Stimulated activated CD4-positive, alpha-beta T cell treated with anti-CD3 and anti-CD28 coated beads, Interleukin-12 subunit alpha, Interleukin-12 subunit beta, amount 100 ng/mL, for 48 hours (primary cell): ENCODE measurements at regions not wholly inside any gene's neighbourhood (a gene's known extent, or its start where the extent isn't known, plus 50 kb on each side); places are given as distances from the start of the nearest gene placed in this dataset.

Experiments used
- DNase-seq, 3 donors: peaks; one replicate each; pipeline ENCODE4 v3.0.0-alpha.2; 2020; ENCODE audit warnings: low read depth in 2 of 3, low spot score in 1 of 3

DNA sequence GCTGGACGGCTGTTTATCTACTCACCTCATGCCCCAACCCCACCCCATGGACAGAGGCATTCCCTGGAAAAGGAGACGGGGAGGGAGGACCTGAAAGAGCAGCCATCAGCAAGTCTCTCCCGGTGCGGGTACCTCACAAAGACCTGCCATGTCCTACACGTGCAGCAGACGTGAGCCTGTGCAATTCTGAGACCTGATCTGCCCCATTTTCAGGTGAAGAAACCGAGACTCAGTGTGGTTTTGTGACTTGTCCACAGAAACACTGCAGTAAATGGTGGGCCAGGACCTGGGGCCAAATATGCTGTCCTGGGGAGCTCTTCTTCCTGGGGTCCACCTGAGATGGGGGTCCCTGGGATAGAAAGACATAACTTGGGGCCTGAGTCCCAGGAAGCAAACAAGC is 137.0 kb upstream of the LINGO1 start:
- DNase-seq, result no peak

DNA sequence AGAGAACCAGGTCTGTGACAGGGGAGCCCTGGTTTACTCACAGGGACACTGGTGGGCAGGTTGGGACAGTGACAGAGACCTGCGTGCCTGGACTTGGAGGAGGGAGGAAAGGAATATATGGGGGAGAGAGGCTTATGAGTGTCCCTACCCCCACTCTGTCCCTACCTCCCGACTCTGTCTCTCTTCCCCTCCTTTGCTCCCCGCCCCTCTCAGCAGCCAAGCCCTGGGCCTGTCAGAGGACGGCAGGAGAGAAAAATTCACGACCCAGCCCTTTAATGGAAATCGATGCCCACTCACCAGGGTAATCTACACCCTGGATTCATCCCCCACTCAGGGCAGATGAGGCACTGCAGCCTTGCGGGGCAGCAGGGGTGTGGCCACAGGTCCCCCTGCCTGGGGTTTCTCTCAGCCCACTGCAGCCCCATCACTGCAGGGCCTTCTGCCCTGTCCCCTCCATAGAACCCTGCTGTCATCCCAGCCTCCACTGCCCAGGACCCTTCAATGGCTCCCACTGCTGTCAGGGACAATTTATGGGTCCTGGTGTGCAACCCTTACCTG is 135.9 kb upstream of the LINGO1 start:
- no peak for DNase-seq

DNA sequence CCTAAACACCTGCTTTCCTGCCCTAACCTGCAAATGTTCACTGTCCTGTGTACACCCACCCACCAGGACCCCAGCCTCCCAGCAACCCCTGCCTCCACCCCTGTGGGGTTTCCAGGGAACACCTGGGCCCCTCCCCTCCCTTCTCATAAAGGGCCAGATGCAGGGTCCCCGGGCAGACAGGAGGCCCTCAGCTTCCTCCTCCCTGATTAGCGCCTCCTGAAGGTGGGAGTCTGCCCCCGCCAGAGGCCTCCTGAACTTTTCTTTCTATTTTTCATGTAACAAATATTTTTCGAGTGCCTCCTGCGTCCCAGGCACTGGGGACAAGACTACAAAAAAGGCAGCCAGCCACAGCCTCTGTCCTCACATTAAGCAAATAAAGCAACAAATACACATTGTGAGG is 135.4 kb upstream of the LINGO1 start:
- no peak for DNase-seq

DNA sequence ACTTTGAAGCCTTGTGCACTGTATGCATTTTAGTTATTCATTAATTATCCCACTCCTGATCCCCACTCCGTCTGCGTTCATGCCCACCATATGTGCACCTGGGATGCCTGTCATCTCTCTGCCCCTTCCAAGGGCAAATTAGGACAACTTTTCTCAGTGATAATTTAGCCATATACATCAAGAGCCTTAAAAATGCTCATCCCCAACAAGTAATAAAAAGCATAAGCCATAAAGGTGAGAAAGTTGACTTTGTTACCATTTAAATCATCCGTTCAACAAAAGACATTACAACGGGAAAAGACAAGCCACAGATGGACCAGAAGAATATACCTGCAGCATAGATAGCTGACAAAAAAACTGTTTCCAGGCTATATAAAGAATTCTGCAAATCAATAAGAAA is 131.4 kb upstream of the LINGO1 start:
- DNase-seq, result no peak

DNA sequence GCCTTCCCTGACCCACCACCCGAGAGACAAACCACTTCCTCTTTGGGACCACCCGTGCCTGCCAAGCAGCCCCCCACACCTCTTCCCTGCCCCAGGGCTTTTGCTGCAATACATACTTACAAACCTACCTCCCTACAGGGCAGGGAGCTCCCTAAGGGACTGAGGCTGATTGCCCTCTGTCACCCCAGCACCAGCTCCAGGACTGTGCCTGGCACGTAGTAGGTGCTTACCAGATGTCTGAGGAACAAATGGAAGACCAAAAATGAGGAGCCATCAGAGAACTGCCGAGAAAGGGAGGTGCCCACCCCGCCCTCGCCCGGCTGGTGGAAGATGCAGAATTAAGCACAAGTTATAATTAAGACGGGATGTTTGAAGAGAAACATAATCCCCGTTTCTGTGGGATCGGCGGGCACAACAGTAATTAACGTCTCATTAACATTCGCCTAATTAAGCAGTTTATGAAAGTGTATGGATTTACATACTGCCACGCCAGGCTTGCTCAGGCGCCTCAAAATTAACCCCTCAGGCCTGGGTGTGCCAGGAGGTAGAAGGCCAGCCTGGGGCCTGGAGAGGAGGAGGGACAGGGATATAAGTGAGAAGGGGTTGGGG is 130.1 kb upstream of the LINGO1 start:
- no peak for DNase-seq

DNA sequence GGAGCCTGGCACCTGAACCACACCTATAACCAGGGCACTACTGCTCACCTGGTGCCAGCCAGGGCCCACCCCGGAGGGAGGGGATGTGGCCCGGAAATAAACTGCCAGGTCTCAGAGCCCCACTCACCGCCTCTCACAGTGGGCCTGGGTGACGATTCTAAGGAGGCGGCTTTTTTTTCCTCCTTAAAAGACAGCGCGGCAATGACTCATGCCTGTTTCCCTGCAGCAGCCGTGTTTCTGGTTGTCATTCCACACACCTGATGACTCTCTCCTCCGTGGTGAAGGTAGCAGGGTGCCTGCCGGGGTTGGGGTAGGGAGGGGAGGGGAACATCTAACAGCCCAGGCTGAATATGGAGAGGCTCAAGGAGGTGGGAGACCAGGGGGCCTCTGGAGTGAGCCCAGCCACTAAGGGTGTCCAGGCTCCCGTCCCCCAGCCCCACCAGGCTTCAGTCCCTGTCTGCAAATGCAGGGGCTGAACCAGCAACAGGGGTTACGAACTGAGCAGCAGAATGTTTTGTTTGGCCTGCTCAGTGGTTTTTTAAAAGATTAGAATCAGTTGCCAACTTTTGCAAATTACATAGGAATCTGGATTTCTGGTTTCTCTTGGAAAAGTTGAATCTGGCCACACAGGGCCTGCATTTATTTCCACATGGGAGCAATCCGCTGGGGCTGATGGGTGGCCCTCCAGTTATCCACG is 127.3 kb upstream of the LINGO1 start:
- DNase-seq, result no peak

DNA sequence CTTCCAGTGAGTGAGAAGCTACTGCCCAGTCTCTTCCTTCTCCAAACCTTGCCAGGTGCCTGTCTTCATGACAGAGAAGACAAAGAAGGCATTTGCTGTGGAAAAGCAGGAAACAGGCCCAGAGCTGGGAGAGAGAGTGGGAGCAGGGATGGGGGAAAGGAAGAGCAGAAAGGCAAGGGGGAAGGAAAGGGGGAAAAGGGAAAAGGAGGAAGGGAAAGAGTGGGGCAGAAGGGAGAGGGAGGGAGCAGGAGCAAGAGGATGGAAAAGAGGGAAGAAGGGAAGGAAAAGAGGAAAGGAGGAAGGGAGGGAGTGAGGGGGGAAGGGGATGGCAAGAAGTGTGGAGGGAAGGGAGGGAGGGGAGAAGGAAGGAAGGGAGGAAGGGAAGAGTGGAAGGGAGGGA is 121.2 kb upstream of the LINGO1 start:
- DNase-seq, result no peak

DNA sequence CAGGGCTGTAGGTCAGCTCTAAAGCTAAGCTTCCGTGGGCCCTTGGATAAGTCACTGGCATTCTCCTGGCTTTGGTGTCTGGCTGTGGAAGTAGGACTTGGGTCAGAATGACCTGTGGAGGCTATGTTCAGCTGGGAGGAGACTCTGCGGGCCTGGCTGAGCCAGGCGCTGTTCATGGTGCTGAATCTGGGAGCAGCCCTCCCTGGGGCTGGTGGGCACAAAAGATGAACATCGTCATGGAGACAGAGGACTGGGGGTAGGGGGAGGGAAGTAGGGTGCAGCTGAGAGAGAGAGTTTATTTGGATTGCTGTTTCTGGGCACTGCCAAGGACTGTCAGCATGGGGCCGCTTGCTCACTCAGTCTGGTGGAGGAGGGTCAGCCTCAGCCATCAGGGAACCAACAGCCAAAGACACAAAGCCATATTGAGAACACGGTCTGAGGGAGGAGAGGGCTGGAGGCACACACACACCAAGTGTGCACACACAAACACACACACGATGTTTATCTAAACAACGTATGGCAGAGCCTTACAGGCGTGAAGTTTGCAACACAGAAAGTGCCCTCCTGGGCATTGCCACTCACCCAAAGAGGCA is 120.7 kb upstream of the LINGO1 start:
- DNase-seq, result no peak

DNA sequence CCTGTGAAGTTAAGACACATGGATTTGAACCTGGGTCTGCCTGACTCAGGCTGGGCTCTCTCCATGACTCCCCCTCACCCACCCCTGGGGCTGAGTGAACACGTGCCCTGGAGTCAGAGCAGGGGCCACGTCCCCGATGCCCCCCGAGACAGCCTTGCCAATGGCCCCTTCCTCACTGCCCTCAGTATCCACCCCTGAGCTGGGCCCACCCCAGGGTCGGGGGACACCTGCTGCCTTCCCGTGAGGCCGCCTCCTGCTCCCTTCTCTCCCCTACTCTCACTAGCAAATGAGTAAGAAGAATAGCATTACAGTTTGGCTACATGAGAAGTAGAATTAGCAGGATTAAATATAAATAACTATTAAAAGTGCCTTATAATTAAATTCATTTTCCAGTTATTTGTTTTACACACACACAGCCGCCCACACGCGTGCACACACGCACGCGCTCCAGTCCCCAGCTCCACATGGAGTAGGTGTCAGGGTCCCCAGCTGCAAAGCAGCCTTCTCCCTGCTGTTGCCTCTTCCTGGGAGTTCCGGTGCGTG is 117.4 kb upstream of the LINGO1 start:
- no peak for DNase-seq

DNA sequence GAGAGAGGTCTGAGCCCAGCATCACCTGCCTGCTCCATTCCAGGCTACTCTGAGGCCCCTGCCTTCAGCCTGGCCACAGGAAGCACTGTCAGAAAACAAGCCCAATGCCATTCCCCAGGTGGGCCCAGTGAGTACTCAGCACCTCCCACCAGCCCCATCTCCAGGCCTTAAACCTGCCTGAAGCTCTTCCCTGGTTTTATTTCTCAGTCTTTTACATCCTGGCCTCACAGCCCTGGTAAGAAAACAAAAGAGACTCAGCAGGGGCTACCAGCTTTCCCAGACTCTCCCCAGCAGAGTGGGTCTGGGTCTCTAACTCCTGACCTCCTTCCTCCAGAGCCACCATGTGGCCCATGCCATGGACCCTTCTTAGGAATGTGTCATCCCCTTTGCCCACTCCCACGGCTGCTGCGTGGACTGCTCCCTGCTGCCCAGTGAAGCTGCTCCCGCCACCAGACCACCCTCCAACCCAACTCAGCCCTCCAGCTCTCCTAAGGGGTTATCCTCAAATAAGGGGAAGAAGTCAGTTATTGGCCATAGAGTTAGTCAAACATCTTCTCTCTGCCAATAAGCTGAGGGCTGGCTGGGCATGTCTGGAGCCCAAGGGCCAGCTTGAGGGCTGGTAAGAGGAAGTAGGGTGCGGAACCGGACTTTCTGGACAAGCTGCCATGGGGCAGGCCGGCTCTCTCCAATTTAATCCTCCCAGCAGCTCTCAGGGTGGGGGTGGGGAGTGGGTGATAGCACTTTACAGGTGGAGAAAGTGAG is 116.7 kb upstream of the LINGO1 start:
- no peak for DNase-seq

DNA sequence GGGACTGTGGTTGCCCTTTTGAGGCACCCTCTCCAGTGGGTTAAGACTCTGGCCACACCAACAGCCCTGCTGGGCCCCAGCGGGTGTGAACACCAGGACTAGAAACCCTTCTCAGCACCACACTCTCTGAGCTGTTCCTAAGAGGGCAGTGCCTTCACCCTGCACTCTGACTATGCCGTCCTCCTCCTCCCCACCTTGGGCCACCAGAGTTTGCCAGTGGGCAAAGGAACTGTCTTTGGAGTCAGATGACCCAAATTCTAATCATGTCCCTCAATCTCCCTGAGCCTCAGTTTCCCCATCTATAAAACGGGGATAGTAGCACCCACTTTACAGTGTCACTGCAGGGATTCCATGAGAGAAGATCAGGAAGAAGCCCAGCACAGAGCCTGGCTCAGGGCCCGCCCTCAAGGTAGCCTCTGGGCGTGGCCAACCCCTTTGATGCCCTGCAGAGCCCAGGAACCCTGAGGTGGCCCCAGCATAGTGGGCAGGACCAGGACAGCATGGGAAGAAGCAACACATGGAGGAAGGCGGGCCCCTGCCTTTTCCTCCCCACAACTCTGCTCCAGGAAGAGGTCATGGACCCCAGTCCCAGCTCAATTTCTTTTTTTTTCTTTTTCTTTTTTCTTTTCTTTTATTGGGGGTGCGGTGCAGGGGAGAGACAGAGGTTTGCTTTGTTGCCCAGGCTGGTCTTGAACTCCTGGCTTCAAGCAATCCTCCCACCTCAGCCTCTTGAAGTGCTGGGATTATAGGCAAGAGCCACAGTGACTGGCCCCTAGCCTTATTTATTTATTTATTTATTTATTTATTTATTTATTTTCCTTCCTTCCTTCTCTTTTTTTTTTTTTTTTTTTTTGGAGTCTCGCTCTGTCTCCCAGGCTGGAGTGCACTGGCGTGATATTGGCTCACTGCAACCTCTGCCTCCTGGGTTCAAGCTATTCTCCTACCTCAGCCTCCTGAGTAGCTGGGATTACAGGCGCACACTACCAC is 115.7 kb upstream of the LINGO1 start:
- no peak for DNase-seq

DNA sequence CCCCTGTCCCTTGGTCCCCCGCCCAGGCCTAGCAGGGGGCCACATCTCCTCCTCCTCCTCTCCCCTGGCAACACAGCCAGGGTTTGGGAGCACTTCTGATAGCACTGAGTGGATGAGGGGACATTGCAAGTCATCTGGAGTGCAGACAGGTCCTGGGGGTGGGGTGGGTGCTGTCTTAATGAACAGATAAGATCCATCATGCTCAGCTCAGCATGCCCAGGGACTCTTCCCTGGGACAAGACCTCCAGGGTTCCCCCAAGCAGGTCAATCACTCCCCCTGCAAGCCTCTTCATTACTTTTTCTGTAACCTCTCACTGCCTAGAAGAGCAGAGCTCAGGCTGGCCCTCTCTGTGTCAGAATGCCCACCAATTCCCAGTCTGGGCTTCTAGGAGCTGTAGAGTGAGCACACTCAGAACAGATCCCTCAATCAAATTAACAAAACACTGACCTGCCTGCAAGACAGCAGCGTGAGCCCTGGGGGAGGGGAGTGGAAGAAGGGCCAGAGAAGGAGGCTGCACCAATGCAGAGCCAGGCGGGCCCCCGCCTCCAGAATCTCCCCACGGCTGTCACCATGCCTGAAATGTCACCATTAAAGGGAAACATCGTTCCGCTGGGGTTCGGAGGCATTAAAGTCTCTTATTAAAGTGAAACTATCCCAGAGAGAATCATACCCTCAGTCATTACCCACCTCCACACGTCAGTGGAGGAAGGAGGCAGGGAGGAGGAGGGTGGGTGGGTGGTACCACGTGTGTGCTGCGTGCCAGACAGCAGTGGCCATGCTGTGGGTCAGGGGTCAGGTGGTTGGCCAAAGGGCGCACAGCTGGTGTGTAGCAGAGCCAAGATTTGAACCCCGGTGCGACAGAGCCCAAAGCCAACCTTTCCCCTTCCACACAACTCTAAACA is 114.7 kb upstream of the LINGO1 start:
- DNase-seq, result no peak

DNA sequence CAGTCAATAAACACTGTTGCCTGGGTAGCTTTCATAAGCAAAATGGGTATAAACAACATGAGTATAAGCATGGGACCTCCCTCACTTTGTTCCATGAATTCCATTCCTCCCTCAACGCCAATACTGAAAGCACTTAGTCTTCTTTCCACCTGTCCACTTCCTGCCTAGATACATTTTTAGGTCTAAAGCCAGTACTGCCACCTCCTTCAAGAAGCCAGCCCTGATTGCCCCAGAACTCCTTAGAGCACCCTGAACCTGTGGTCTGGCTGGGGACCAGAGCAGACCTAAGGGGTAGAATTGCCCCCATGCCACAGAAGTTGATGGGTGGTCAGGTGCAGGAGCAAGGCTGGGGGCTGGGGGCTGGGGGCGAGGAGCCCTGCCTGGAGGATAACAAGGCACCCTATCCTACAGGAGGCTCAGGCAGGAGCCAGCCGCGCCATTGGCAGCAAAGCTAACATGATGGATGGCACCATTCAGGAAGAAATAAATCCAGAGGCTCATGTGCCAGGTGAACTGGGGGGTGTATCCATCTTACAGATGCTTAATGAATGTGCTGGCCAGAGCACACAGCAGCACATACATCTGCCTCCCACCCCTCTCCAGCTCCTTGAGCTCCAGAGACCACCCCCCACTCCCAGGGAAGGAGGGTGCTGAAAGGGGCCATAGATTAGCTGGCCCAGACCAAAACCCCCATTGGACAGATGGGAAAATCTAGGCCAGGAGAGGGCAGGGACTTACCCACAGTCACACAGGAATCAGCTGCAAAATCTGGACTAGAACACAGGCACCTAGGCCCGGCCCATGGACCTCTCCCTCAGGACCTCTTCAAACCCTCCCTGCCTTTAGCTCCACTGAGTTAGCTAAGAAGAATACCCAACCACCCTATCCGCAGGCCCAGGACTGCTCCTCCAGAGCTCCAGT is 113.8 kb upstream of the LINGO1 start:
- no peak for DNase-seq

DNA sequence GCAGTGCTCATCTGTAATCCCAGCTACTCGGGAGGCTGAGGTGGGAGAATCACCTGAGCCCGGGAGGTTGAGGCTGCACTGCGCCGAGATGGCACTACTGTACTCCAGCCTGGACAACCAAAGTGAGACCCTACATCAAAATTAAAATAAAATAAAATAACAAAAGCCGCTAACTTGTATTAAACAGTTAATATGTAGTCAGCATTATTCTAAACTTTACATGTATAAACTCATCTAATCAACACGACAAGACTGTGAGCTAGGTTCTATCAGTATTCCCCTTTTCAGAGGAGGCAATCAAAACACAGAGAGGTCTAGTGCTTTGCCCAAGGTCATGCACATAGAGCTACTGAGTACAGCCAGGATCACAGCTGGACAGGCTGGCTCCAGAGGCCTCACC is 111.7 kb upstream of the LINGO1 start:
- DNase-seq, result no peak

DNA sequence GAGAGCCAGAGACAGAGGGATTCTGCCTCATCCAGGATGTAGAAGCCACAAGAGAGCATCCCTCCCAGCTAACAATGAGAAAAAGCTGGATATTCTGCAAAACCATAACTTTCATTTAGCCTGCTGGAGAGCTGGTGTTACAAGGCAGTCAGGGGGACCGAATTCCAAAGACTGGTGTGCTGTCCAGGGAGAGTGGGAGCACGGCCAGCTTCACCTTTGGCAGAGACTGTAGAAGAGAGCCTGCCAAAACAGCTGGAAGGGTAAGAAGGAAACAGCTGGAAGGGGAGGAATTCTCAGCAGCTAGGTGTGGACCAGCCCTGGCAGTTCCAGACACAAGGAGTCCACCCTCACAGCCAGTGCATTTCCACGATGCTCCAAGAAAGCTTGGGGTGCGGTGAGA is 109.9 kb upstream of the LINGO1 start:
- DNase-seq, result no peak

DNA sequence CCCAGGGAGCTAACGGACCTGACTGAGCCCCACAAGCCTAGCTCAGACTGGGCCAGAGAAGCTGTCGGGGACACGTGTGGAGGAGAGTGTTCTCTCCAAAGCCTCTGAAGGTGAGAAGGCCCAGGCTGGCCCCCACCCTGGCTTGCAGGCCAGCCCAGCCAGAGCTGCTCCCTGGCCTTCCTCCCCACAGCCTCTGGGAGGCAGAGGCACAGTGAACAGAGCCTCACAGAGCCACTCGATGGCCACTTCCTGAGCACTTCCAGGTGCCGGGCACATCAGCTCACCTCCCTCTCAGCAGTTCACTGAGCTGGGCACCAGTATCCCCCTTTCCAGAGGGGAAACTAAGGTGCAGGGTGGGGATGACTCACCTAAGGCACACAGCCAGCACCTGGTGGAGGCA is 109.4 kb upstream of the LINGO1 start:
- DNase-seq, result no peak

DNA sequence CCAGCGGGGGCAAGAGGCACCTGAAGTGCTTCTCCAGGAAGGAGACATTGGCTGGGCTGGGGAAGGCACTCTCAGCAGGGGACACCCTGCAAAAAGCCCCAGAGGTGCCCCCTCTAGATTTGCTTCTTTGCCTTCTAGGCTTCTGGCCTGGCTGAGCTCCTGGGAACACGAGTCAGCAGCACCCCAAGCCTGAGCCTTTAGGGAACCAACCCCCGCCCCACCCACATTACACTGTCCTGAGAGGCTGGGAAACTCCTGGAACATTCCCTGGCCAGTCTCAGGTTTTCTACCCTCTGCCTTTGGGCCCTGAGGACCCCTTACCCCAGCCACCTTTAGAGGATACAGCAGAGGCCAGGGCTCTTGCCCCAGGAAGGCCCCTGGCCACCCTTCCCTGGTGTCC is 108.4 kb upstream of the LINGO1 start:
- DNase-seq, result no peak
